ENCODE measurements at regions not wholly inside any gene's neighbourhood (a gene's known extent, or its start where the extent isn't known, plus 50 kb on each side); places are given as distances from the start of the nearest gene placed in this dataset.

- no peak for TF ChIP-seq POLR2A (IDR thresholded peaks at IDR 0.05)
- no peak for TF ChIP-seq CTCF (IDR thresholded peaks at IDR 0.05)
Measured at GRCh38 chr3:132871956-132872355, 149.7 kb upstream of the NPHP3 start.

All from breast epithelium (tissue), 3 donors.